ENCODE measurements at regions not wholly inside any gene's neighbourhood (a gene's known extent, or its start where the extent isn't known, plus 50 kb on each side); places are given as distances from the start of the nearest gene placed in this dataset.
"Not testable (repeated sequence)": the region's sequence is repeated elsewhere in the genome, so short reads cannot be mapped to it uniquely, and the experiment has no call there.

GRCh38 chrY:16329135-16329820 lies 1550.7 kb downstream of the CDY2B start:
- no CpG with 5 or more reads among the region's 8 CpGs for WGBS, 5 donors
- intact Hi-C loops (cut with DNase I; ENCODE audit: low total_unique reads): not testable (repeated sequence)

More at GRCh38 chrY:16329135-16329820, 1550.7 kb downstream of the CDY2B start:
- not testable (repeated sequence) for H3K4me1 ChIP-seq; H3K27me3 ChIP-seq (replicated peaks in 1 of 7); H3K9me3 ChIP-seq; H3K27ac ChIP-seq; DNase-seq; H3K36me3 ChIP-seq; H3K4me3 ChIP-seq

Small RNA genes lying in the stretch of these regions (small RNA-seq; reads per million reads assigned to genes)
- gene RNU6-184P: 0 reads per million in 4 donors
